ENCODE measurements at regions not wholly inside any gene's neighbourhood (a gene's known extent, or its start where the extent isn't known, plus 50 kb on each side); places are given as distances from the start of the nearest gene placed in this dataset.

DNA sequence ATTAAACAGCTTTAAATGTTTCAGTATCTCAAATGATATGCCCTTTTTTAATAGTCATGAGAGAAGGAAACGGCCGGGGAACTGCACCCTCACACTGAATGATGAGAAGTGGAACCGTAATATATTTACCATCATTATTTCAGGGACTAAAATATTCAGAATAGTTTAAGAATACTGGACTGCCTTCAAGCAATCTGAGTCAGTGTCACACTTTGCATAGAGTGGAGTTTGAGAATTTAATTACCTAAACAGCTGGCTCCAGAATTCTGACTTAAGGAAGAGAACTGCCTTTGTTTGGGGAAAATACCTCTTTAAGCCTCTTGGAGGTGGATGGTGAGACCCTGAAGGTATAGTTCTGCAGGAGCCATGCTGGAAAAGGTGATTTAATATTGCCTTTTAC, 135.9 kb upstream of the EPHA7 start:
- ChIA-PET CTCF (no interaction called here), POLR2A (no interaction called here), RAD21 (ENCODE audit: low non-redundant PET in 1 of 2, low total read pairs in 2 of 2, uncharacterized antibody in 2 of 2, unreplicated experiment in 2 of 2) (no interaction called here)
- Histone ChIP-seq H3K4me2 (ENCODE audit: low read length) (no peak overlapping the region), H3K9ac (ENCODE audit: low read length) (no peak overlapping the region), H3K79me2 (ENCODE audit: insufficient read depth, low read length) (no peaks in the 10 kb centered on the region), H3K4me1 (ENCODE audit: control insufficient read depth in 1 of 2, insufficient read depth in 2 of 2, low read length in 2 of 2) (no peaks in the 10 kb centered on the region), H3K9me2 (ENCODE audit: insufficient read depth) (no peaks in the 10 kb centered on the region), H4K20me1 (ENCODE audit: insufficient read depth) (no peaks in the 10 kb centered on the region), H3K9me3 (ENCODE audit: control insufficient read depth in 1 of 2, insufficient read depth in 1 of 2, low read depth in 1 of 2, low read length in 2 of 2) (no peaks in the 10 kb centered on the region; a peak in 2 of 4 replicates), H3K36me3 (ENCODE audit: control insufficient read depth in 1 of 2, insufficient read depth in 2 of 2, low read length in 2 of 2) (no peaks in the 10 kb centered on the region), H3K4me3 (replicated peaks in 1 of 2; ENCODE audit: low read depth in 1 of 2, low read length in 2 of 2) (no peak overlapping the region), H3K27ac (ENCODE audit: low read depth, low read length) (no peak overlapping the region), H2AFZ (ENCODE audit: low read depth, low read length, poor library complexity, severe bottlenecking) (no peak overlapping the region), H3K27me3 (ENCODE audit: insufficient read depth, low read length) (no peaks in the 10 kb centered on the region)
- intact Hi-C loops (cut with micrococcal nuclease): no loop called here
- TF ChIP-seq TCF7L2 (IDR thresholded peaks at IDR 0.05; ENCODE audit: borderline replicate concordance, extremely low read depth, insufficient read depth, insufficient read length): no peak
- TF ChIP-seq, protein P1, sequence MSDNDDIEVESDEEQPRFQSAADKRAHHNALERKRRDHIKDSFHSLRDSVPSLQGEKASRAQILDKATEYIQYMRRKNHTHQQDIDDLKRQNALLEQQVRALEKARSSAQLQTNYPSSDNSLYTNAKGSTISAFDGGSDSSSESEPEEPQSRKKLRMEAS (IDR thresholded peaks at IDR 0.05): no peak
- TF ChIP-seq CBX3 (IDR thresholded peaks at IDR 0.05; ENCODE audit: low read depth): no peak
- TF ChIP-seq RAD21 (IDR thresholded peaks at IDR 0.05; ENCODE audit: low read depth): no peak
- no peak for TF ChIP-seq SRF (IDR thresholded peaks at IDR 0.05; ENCODE audit: low read depth)
- TF ChIP-seq EZH2 (IDR thresholded peaks at IDR 0.05): no peak
- no peak for TF ChIP-seq SP1 (IDR thresholded peaks at IDR 0.05; ENCODE audit: low read depth)
- no peak for TF ChIP-seq EZH2phosphoT487 (IDR thresholded peaks at IDR 0.05; ENCODE audit: borderline replicate concordance)
- TF ChIP-seq JUND (IDR thresholded peaks at IDR 0.05): no peak
- TF ChIP-seq POLR2AphosphoS5 (IDR thresholded peaks at IDR 0.05; ENCODE audit: low read depth, low read length): no peak
- no peak for TF ChIP-seq CEBPB (IDR thresholded peaks at IDR 0.05; ENCODE audit: low read depth)
- TF ChIP-seq ZNF274 (IDR thresholded peaks at IDR 0.05; ENCODE audit: low read depth, low read length): no peak
- no peak for TF ChIP-seq ZFX (IDR thresholded peaks at IDR 0.05)
- TF ChIP-seq, protein P2, sequence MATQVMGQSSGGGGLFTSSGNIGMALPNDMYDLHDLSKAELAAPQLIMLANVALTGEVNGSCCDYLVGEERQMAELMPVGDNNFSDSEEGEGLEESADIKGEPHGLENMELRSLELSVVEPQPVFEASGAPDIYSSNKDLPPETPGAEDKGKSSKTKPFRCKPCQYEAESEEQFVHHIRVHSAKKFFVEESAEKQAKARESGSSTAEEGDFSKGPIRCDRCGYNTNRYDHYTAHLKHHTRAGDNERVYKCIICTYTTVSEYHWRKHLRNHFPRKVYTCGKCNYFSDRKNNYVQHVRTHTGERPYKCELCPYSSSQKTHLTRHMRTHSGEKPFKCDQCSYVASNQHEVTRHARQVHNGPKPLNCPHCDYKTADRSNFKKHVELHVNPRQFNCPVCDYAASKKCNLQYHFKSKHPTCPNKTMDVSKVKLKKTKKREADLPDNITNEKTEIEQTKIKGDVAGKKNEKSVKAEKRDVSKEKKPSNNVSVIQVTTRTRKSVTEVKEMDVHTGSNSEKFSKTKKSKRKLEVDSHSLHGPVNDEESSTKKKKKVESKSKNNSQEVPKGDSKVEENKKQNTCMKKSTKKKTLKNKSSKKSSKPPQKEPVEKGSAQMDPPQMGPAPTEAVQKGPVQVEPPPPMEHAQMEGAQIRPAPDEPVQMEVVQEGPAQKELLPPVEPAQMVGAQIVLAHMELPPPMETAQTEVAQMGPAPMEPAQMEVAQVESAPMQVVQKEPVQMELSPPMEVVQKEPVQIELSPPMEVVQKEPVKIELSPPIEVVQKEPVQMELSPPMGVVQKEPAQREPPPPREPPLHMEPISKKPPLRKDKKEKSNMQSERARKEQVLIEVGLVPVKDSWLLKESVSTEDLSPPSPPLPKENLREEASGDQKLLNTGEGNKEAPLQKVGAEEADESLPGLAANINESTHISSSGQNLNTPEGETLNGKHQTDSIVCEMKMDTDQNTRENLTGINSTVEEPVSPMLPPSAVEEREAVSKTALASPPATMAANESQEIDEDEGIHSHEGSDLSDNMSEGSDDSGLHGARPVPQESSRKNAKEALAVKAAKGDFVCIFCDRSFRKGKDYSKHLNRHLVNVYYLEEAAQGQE (IDR thresholded peaks at IDR 0.05; ENCODE audit: low read depth): no peak
- no TSS peak for BruUV-seq (replicated peaks)
- no peak for DNase-seq (ENCODE audit: low read depth, low spot score)
- no peak for ATAC-seq

Measured in HCT116 (cell line).